ENCODE measurements at regions not wholly inside any gene's neighbourhood (a gene's known extent, or its start where the extent isn't known, plus 50 kb on each side); places are given as distances from the start of the nearest gene placed in this dataset.

GRCh38 chrX:30949554-30949953, 60.5 kb upstream of the TAB3 start:
- no peak for DNase-seq

- DNase-seq: no peak
Observed at GRCh38 chrX:30948626-30949025, 59.6 kb upstream of the TAB3 start.

GRCh38 chrX:30948051-30948450, 59.0 kb upstream of the TAB3 start:
- DNase-seq: no peak

- no peak for DNase-seq
Observed at GRCh38 chrX:30943984-30944383, 54.9 kb upstream of the TAB3 start.

GRCh38 chrX:30941898-30942297, 52.8 kb upstream of the TAB3 start:
- DNase-seq: no peak

- DNase-seq: no peak
Observed at GRCh38 chrX:30939928-30940327, 50.9 kb upstream of the TAB3 start.

All from inflammatory macrophage (primary cell).